Natural killer cell treated with Interleukin-12 subunit alpha and Interleukin-12 subunit beta and Interleukin-15 and Interleukin-18, amount 100 ng/mL, for 72 hours (primary cell): ENCODE measurements at regions not wholly inside any gene's neighbourhood (a gene's known extent, or its start where the extent isn't known, plus 50 kb on each side); places are given as distances from the start of the nearest gene placed in this dataset.
"Not testable (repeated sequence)": the region's sequence is repeated elsewhere in the genome, so short reads cannot be mapped to it uniquely, and the experiment has no call there.

Experiments
- ATAC-seq, 2 donors: fragments of 150-1000 bp; cut with Tn5 transposase in 1 of 2; sonication (Bioruptor Pico), chemical (Tn5 transposase) in 1 of 2; 2 replicates each; pipeline ENCODE4 v1.10.0; 2021
- DNase-seq: peaks from one replicate; pipeline ENCODE4 v3.0.0; 2022; ENCODE audit warnings: low spot score
- H3K27ac Mint-ChIP-seq, 2 donors: 1 replicate in 1 of 2; 2 replicates in 1 of 2; pipeline ENCODE4 v1.8.0; 2022; ENCODE audit warnings: mixed read lengths in 2 of 2, mild to moderate bottlenecking in 1 of 2, moderate library complexity in 1 of 2
- H3K27me3 Mint-ChIP-seq, 2 donors: 1 replicate in 1 of 2; 2 replicates in 1 of 2; pipeline ENCODE4 v1.8.0; 2022; ENCODE audit warnings: mixed read lengths in 2 of 2
- H3K36me3 Mint-ChIP-seq: one replicate; pipeline ENCODE4 v1.8.0; 2022; ENCODE audit warnings: mixed read lengths
- H3K4me1 Mint-ChIP-seq, 2 donors: 1 replicate in 1 of 2; 2 replicates in 1 of 2; pipeline ENCODE4 v1.8.0; 2022; ENCODE audit warnings: low read depth in 2 of 2, mixed read lengths in 2 of 2, mild to moderate bottlenecking in 1 of 2
- H3K4me3 Mint-ChIP-seq: one replicate; pipeline ENCODE4 v1.8.0; 2022; ENCODE audit warnings: mixed read lengths
- H3K9me3 Mint-ChIP-seq: 2 replicates; pipeline ENCODE4 v1.8.0; 2022; ENCODE audit warnings: mixed read lengths

GRCh38 chr3:135627057-135627456 is 338.5 kb upstream of the PPP2R3A start:
- ATAC-seq (no peak), DNase-seq (no peak)
- Mint-ChIP-seq H3K9me3 (peaks cover 6% of the 10 kb centered on the region), H3K27me3 (no peaks in the 10 kb centered on the region), H3K4me3 (no peak overlapping the region), H3K27ac (no peak overlapping the region), H3K36me3 (no peaks in the 10 kb centered on the region), H3K4me1 (no peaks in the 10 kb centered on the region)

- Mint-ChIP-seq H3K4me3 (no peak overlapping the region), H3K9me3 (peaks cover 10% of the 10 kb centered on the region), H3K27me3 (no peaks in the 10 kb centered on the region), H3K4me1 (no peaks in the 10 kb centered on the region), H3K36me3 (no peaks in the 10 kb centered on the region), H3K27ac (no peak overlapping the region)
- no peak for DNase-seq
- ATAC-seq = no peak
Observed at GRCh38 chr3:135629701-135630408, 335.7 kb upstream of the PPP2R3A start.

GRCh38 chr3:135632556-135633065 is 332.9 kb upstream of the PPP2R3A start:
- DNase-seq (no peak), ATAC-seq (no peak)
- no peak overlapping the region for H3K27ac Mint-ChIP-seq
- H3K27me3 Mint-ChIP-seq = no peaks in the 10 kb centered on the region
- no peaks in the 10 kb centered on the region for H3K4me1 Mint-ChIP-seq
- no peak overlapping the region for H3K4me3 Mint-ChIP-seq
- H3K36me3 Mint-ChIP-seq = no peaks in the 10 kb centered on the region
- peaks cover 15% of the 10 kb centered on the region for H3K9me3 Mint-ChIP-seq

GRCh38 chr3:135633078-135633477 is 332.4 kb upstream of the PPP2R3A start:
- Mint-ChIP-seq H3K4me1 (no peaks in the 10 kb centered on the region), H3K9me3 (peaks cover 20% of the 10 kb centered on the region), H3K27ac (no peak overlapping the region), H3K27me3 (no peaks in the 10 kb centered on the region), H3K36me3 (no peaks in the 10 kb centered on the region), H3K4me3 (no peak overlapping the region)
- DNase-seq = no peak
- ATAC-seq = no peak

- no peak for ATAC-seq
Observed at GRCh38 chr3:135636596-135636995, 328.9 kb upstream of the PPP2R3A start.

GRCh38 chr3:135637013-135637412 is 328.5 kb upstream of the PPP2R3A start:
- no peak overlapping the region for H3K4me3 Mint-ChIP-seq
- DNase-seq (no peak), ATAC-seq (no peak)
- no peaks in the 10 kb centered on the region for H3K4me1 Mint-ChIP-seq
- H3K27ac Mint-ChIP-seq = no peak overlapping the region
- peaks cover 20% of the 10 kb centered on the region for H3K9me3 Mint-ChIP-seq
- H3K27me3 Mint-ChIP-seq = no peaks in the 10 kb centered on the region
- H3K36me3 Mint-ChIP-seq = no peaks in the 10 kb centered on the region

More at GRCh38 chr3:135636596-135636995, 328.9 kb upstream of the PPP2R3A start:
- H3K27me3 Mint-ChIP-seq = no peaks in the 10 kb centered on the region
- no peak for DNase-seq
- H3K9me3 Mint-ChIP-seq = peaks cover 20% of the 10 kb centered on the region
- H3K4me1 Mint-ChIP-seq = no peaks in the 10 kb centered on the region
- no peak overlapping the region for H3K4me3 Mint-ChIP-seq
- no peak overlapping the region for H3K27ac Mint-ChIP-seq
- no peaks in the 10 kb centered on the region for H3K36me3 Mint-ChIP-seq

- no peak for DNase-seq
- Mint-ChIP-seq H3K27me3 (no peaks in the 10 kb centered on the region), H3K4me3 (no peak overlapping the region), H3K27ac (no peak overlapping the region), H3K36me3 (no peaks in the 10 kb centered on the region), H3K9me3 (peaks cover 9% of the 10 kb centered on the region), H3K4me1 (no peaks in the 10 kb centered on the region)
- no peak for ATAC-seq
Observed at GRCh38 chr3:135641761-135642160, 323.8 kb upstream of the PPP2R3A start.

GRCh38 chr3:135645541-135645940 is 320.0 kb upstream of the PPP2R3A start:
- Mint-ChIP-seq H3K27ac (no peak overlapping the region), H3K27me3 (no peaks in the 10 kb centered on the region), H3K9me3 (peaks cover 4% of the 10 kb centered on the region), H3K4me1 (no peaks in the 10 kb centered on the region), H3K36me3 (no peaks in the 10 kb centered on the region), H3K4me3 (no peak overlapping the region)
- ATAC-seq = no peak
- no peak for DNase-seq

GRCh38 chr3:135646873-135647272 is 318.7 kb upstream of the PPP2R3A start:
- ATAC-seq (no peak), DNase-seq (no peak)
- Mint-ChIP-seq H3K27ac (no peak overlapping the region), H3K36me3 (no peaks in the 10 kb centered on the region), H3K27me3 (no peaks in the 10 kb centered on the region), H3K9me3 (no peaks in the 10 kb centered on the region), H3K4me3 (no peak overlapping the region), H3K4me1 (no peaks in the 10 kb centered on the region)

- Mint-ChIP-seq H3K9me3 (peaks cover 5% of the 10 kb centered on the region), H3K36me3 (no peaks in the 10 kb centered on the region), H3K4me3 (no peak overlapping the region), H3K27me3 (no peaks in the 10 kb centered on the region), H3K4me1 (no peaks in the 10 kb centered on the region), H3K27ac (no peak overlapping the region)
- ATAC-seq (no peak), DNase-seq (no peak)
Observed at GRCh38 chr3:135649361-135649760, 316.2 kb upstream of the PPP2R3A start.

- no peaks in the 10 kb centered on the region for H3K27me3 Mint-ChIP-seq
- no peaks in the 10 kb centered on the region for H3K4me1 Mint-ChIP-seq
- no peaks in the 10 kb centered on the region for H3K36me3 Mint-ChIP-seq
- H3K4me3 Mint-ChIP-seq = no peak overlapping the region
- H3K9me3 Mint-ChIP-seq = peaks cover 5% of the 10 kb centered on the region
- H3K27ac Mint-ChIP-seq = no peak overlapping the region
- DNase-seq (no peak), ATAC-seq (no peak)
Observed at GRCh38 chr3:135650309-135650708, 315.2 kb upstream of the PPP2R3A start.

- DNase-seq = no peak
- Mint-ChIP-seq H3K4me1 (no peaks in the 10 kb centered on the region), H3K27ac (no peak overlapping the region), H3K27me3 (no peaks in the 10 kb centered on the region), H3K4me3 (no peak overlapping the region), H3K36me3 (no peaks in the 10 kb centered on the region), H3K9me3 (peaks cover 10% of the 10 kb centered on the region)
- ATAC-seq = no peak
Observed at GRCh38 chr3:135652388-135652787, 313.1 kb upstream of the PPP2R3A start.

GRCh38 chr3:135655328-135655727 is 310.2 kb upstream of the PPP2R3A start:
- H3K4me3 Mint-ChIP-seq = no peak overlapping the region
- peaks cover 5% of the 10 kb centered on the region for H3K36me3 Mint-ChIP-seq
- ATAC-seq (no peak), DNase-seq (no peak)
- no peak overlapping the region for H3K27ac Mint-ChIP-seq
- no peaks in the 10 kb centered on the region for H3K4me1 Mint-ChIP-seq
- H3K27me3 Mint-ChIP-seq = no peaks in the 10 kb centered on the region
- peaks cover 13% of the 10 kb centered on the region for H3K9me3 Mint-ChIP-seq

- H3K27me3 Mint-ChIP-seq, ATAC-seq, H3K4me3 Mint-ChIP-seq, H3K36me3 Mint-ChIP-seq, H3K27ac Mint-ChIP-seq, H3K4me1 Mint-ChIP-seq, DNase-seq: not testable (repeated sequence)
- peaks cover 13% of the 10 kb centered on the region for H3K9me3 Mint-ChIP-seq
Observed at GRCh38 chr3:135658451-135658850, 307.1 kb upstream of the PPP2R3A start.

- Mint-ChIP-seq H3K27ac (no peak overlapping the region), H3K36me3 (no peaks in the 10 kb centered on the region), H3K9me3 (peaks cover 12% of the 10 kb centered on the region), H3K4me1 (no peaks in the 10 kb centered on the region), H3K27me3 (no peaks in the 10 kb centered on the region), H3K4me3 (no peak overlapping the region)
- DNase-seq (no peak), ATAC-seq (peak in 1 of 2 donors; percentile 11)
Observed at GRCh38 chr3:135667061-135667460, 298.5 kb upstream of the PPP2R3A start.
